GM12891 (cell line): ENCODE measurements at regions not wholly inside any gene's neighbourhood (a gene's known extent, or its start where the extent isn't known, plus 50 kb on each side); places are given as distances from the start of the nearest gene placed in this dataset.

ENCODE experiments used
- DNase-seq: peaks from one replicate; pipeline ENCODE4 v3.0.0; 2011; ENCODE audit warnings: low spot score; ENCODE audit not compliant: insufficient read length
- FAIRE-seq: peaks from 2 replicates; lab custom pipeline; 2011; peaks lifted over from hg19 to GRCh38; lab: Jason Lieb, UNC
- PAX5 ChIP-seq: IDR thresholded peaks from 2 replicates; pipeline ENCODE4 v1.6.1; 2011; ENCODE audit warnings: low read length, moderate library complexity, mild to moderate bottlenecking; ENCODE audit not compliant: insufficient read depth, severe bottlenecking
- POLR2A ChIP-seq: IDR thresholded peaks from 2 replicates; pipeline ENCODE4 v1.6.1; 2011; ENCODE audit warnings: low read depth, low read length, control low read depth
- POLR2AphosphoS5 ChIP-seq: IDR thresholded peaks from 2 replicates; pipeline ENCODE4 v1.6.1; 2011; ENCODE audit warnings: low read depth, low read length, control low read depth
- POU2F2 ChIP-seq: IDR thresholded peaks from 2 replicates; pipeline ENCODE4 v1.6.1; 2011; ENCODE audit warnings: low read depth, mild to moderate bottlenecking, control low read depth, low read length, moderate library complexity
- SPI1 ChIP-seq: IDR thresholded peaks from 2 replicates; pipeline ENCODE4 v1.6.1; 2011; ENCODE audit warnings: low read depth, low read length, control low read depth
- TAF1 ChIP-seq: IDR thresholded peaks from 2 replicates; pipeline ENCODE4 v1.6.1; 2011; ENCODE audit warnings: low read depth, low read length, control low read depth

- FAIRE-seq = no peak
- TF ChIP-seq POLR2AphosphoS5 (no peak), POU2F2 (no peak), TAF1 (no peak), POLR2A (no peak), SPI1 (no peak), PAX5 (no peak)
These were observed 53.8 kb upstream of the ASB18 start for GRCh38 chr2:236317938-236318396.

GRCh38 chr2:236318401-236318800, 54.2 kb upstream of the ASB18 start:
- TF ChIP-seq SPI1 (no peak), POU2F2 (no peak), TAF1 (no peak), POLR2AphosphoS5 (no peak), POLR2A (no peak), PAX5 (no peak)
- DNase-seq (no peak), FAIRE-seq (no peak)

More at GRCh38 chr2:236317938-236318396, 53.8 kb upstream of the ASB18 start:
- DNase-seq = no peak

GRCh38 chr2:236319036-236319435, 54.8 kb upstream of the ASB18 start:
- TF ChIP-seq PAX5 = no peak
- FAIRE-seq = no peak
- DNase-seq = no peak

- DNase-seq (no peak), FAIRE-seq (no peak)
- no peak for TF ChIP-seq PAX5
- TF ChIP-seq SPI1 = no peak
- TF ChIP-seq TAF1 = no peak
- no peak for TF ChIP-seq POU2F2
- no peak for TF ChIP-seq POLR2A
- TF ChIP-seq POLR2AphosphoS5 = no peak
These were observed 57.2 kb upstream of the ASB18 start for GRCh38 chr2:236321415-236321814.

- FAIRE-seq (no peak), DNase-seq (no peak)
- TF ChIP-seq POLR2AphosphoS5 (no peak), POLR2A (no peak), POU2F2 (no peak), SPI1 (no peak), TAF1 (no peak), PAX5 (no peak)
These were observed 69.4 kb upstream of the ASB18 start for GRCh38 chr2:236333417-236334121.

- FAIRE-seq (no peak), DNase-seq (no peak)
- TF ChIP-seq POU2F2 = no peak
- TF ChIP-seq SPI1 = no peak
- no peak for TF ChIP-seq POLR2AphosphoS5
- no peak for TF ChIP-seq POLR2A
- no peak for TF ChIP-seq PAX5
- TF ChIP-seq TAF1 = no peak
These were observed 70.1 kb upstream of the ASB18 start for GRCh38 chr2:236334122-236334876.

- DNase-seq (no peak), FAIRE-seq (no peak)
- no peak for TF ChIP-seq TAF1
- no peak for TF ChIP-seq POLR2A
- TF ChIP-seq POLR2AphosphoS5 = no peak
- no peak for TF ChIP-seq SPI1
These were observed 71.7 kb upstream of the ASB18 start for GRCh38 chr2:236335696-236336574.

- TF ChIP-seq POLR2A = no peak
- TF ChIP-seq POU2F2 = no peak
- no peak for TF ChIP-seq TAF1
- no peak for TF ChIP-seq POLR2AphosphoS5
- no peak for TF ChIP-seq SPI1
- no peak for TF ChIP-seq PAX5
These were observed 72.6 kb upstream of the ASB18 start for GRCh38 chr2:236336575-236337464.

More at GRCh38 chr2:236336575-236337464, 72.6 kb upstream of the ASB18 start:
- DNase-seq (no peak), FAIRE-seq (no peak)
